ENCODE measurements at regions not wholly inside any gene's neighbourhood (a gene's known extent, or its start where the extent isn't known, plus 50 kb on each side); places are given as distances from the start of the nearest gene placed in this dataset.

DNA sequence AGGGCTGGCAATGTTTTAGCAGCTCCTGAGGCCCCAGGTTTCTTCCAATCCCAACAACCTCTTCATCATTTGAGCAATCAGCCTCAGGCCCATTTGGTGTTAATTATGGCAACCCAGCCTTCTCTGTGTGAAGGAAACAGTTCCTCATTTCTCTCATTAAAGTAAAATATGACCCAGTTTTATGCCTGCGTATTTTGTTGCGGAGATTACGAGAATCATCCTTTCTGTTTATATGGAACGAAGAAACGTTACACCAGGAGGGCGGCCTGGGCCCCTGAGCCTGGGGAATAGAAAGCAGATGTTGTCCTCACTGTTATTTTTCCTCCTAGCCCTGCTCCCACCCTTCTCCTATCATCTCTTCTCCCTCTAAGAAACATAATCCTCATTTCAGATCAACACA lies 332.2 kb upstream of the USP24 start:
- Mint-ChIP-seq H3K4me3 (ENCODE audit: unreplicated experiment) (no peak overlapping the region), H3K9me3 (ENCODE audit: unreplicated experiment) (no peaks in the 10 kb centered on the region), H3K36me3 (ENCODE audit: insufficient read depth, unreplicated experiment) (no peaks in the 10 kb centered on the region), H3K27ac (ENCODE audit: low read depth, unreplicated experiment) (no peak overlapping the region), H3K27me3 (ENCODE audit: insufficient read depth, unreplicated experiment) (no peaks in the 10 kb centered on the region), H3K4me1 (ENCODE audit: insufficient read depth, unreplicated experiment) (no peaks in the 10 kb centered on the region)
- no peak for DNase-seq (ENCODE audit: unreplicated experiment)
- ChIA-PET POLR2A (interaction anchor here (0.5 to 0.6 kb wide), 2 partner anchors 698 to 1032 kb away, joined by 3 to 4 read pairs; no protein-coding TSS in a partner anchor), CTCF (no interaction called here)
- no TSS peak for BruUV-seq (replicated peaks)
- intact Hi-C loops (cut with micrococcal nuclease) = no loop called here
- TF ChIP-seq, protein P1, sequence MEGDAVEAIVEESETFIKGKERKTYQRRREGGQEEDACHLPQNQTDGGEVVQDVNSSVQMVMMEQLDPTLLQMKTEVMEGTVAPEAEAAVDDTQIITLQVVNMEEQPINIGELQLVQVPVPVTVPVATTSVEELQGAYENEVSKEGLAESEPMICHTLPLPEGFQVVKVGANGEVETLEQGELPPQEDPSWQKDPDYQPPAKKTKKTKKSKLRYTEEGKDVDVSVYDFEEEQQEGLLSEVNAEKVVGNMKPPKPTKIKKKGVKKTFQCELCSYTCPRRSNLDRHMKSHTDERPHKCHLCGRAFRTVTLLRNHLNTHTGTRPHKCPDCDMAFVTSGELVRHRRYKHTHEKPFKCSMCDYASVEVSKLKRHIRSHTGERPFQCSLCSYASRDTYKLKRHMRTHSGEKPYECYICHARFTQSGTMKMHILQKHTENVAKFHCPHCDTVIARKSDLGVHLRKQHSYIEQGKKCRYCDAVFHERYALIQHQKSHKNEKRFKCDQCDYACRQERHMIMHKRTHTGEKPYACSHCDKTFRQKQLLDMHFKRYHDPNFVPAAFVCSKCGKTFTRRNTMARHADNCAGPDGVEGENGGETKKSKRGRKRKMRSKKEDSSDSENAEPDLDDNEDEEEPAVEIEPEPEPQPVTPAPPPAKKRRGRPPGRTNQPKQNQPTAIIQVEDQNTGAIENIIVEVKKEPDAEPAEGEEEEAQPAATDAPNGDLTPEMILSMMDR (IDR thresholded peaks at IDR 0.05; ENCODE audit: unreplicated experiment) = no peak

DNA sequence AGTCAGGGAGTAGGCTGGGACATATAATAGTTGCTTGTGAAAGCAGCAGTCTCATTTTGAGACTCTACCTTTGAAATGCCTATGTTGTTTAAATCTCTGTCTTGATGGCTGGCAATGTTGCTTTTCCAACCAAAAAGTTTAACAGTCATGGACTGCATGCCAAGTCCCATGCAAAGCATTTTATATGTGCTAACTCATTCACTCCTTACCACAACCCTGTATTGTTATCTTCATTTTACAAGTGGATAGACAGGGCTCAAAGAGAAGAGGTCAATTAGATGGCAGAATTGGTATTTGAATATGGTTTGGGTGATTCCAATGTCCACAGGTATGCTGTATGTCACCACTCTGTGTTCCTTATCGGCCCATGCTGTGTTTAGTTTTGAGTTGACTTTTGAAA lies 331.4 kb upstream of the USP24 start:
- no peaks in the 10 kb centered on the region for H3K4me1 Mint-ChIP-seq (ENCODE audit: insufficient read depth, unreplicated experiment)
- intact Hi-C loops (cut with micrococcal nuclease) = no loop called here
- POLR2A ChIA-PET = no interaction called here
- no peak for DNase-seq (ENCODE audit: unreplicated experiment)
- CTCF ChIA-PET = no interaction called here
- no peak overlapping the region for H3K4me3 Mint-ChIP-seq (ENCODE audit: unreplicated experiment)
- H3K36me3 Mint-ChIP-seq (ENCODE audit: insufficient read depth, unreplicated experiment) = no peaks in the 10 kb centered on the region
- no peaks in the 10 kb centered on the region for H3K9me3 Mint-ChIP-seq (ENCODE audit: unreplicated experiment)
- no peaks in the 10 kb centered on the region for H3K27me3 Mint-ChIP-seq (ENCODE audit: insufficient read depth, unreplicated experiment)
- H3K27ac Mint-ChIP-seq (ENCODE audit: low read depth, unreplicated experiment) = no peak overlapping the region
- BruUV-seq (replicated peaks) = no TSS peak
- TF ChIP-seq, protein P1 (IDR thresholded peaks at IDR 0.05; ENCODE audit: unreplicated experiment) = no peak

DNA sequence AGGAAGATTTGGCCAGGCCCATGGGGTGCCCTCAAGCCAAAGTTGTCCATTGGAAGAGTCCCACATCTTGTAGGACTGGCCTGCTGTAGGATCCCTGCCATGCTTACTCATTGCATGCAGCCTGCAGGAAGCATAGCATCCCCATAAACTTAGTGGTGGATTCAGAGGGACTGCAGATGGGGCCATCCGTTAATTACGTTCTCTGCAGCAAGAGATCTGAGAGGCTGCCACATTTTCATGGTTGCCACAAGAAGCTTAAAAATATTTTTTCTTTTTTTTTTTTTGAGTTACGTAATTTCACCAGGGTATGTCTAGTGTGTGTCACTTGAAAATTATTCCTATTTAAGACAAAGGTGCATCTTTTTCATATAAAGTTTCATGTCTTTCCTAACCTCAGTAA lies 329.7 kb upstream of the USP24 start:
- BruUV-seq (replicated peaks) = no TSS peak
- Mint-ChIP-seq H3K27ac (ENCODE audit: low read depth, unreplicated experiment) (no peak overlapping the region), H3K9me3 (ENCODE audit: unreplicated experiment) (no peaks in the 10 kb centered on the region), H3K27me3 (ENCODE audit: insufficient read depth, unreplicated experiment) (no peaks in the 10 kb centered on the region), H3K4me3 (ENCODE audit: unreplicated experiment) (no peak overlapping the region), H3K4me1 (ENCODE audit: insufficient read depth, unreplicated experiment) (no peaks in the 10 kb centered on the region), H3K36me3 (ENCODE audit: insufficient read depth, unreplicated experiment) (no peaks in the 10 kb centered on the region)
- intact Hi-C loops (cut with micrococcal nuclease) = no loop called here
- ChIA-PET POLR2A (no interaction called here), CTCF (no interaction called here)
- TF ChIP-seq, protein P1 (IDR thresholded peaks at IDR 0.05; ENCODE audit: unreplicated experiment) = no peak
- no peak for DNase-seq (ENCODE audit: unreplicated experiment)

DNA sequence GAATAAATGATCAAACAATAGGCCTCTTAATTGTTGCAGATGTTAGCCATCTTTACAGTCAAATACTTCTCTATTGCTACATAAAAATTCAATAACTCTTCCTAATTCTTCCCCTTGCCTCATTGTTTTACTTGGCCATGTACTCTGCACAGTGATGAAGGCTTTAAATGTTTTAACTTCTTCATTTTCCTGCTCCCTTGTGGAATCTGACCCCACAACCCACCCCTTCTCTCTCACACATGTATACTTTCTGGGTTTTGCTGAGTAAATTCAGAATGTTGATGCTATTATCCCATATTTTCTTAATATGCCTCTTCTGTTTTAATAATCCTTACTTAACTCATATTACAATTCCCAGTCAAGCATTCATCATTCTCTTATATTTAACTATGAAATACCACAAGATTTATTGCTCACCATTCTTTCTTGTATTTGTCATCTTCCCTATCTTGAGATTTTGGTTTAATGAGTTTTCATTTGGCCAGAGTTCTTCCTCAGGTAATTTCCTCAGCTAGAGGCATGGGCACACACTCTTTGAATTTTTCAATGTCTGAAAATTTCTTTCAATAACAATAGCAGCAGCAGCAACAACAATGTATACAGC lies 327.8 kb upstream of the USP24 start:
- intact Hi-C loops (cut with micrococcal nuclease) = no loop called here
- POLR2A ChIA-PET = no interaction called here
- no TSS peak for BruUV-seq (replicated peaks)

More for the DNA sequence above, 327.8 kb upstream of the USP24 start:
- TF ChIP-seq, protein P1 (IDR thresholded peaks at IDR 0.05; ENCODE audit: unreplicated experiment) = no peak
- CTCF ChIA-PET = no interaction called here
- H3K4me3 Mint-ChIP-seq (ENCODE audit: unreplicated experiment) = no peak overlapping the region
- no peaks in the 10 kb centered on the region for H3K27me3 Mint-ChIP-seq (ENCODE audit: insufficient read depth, unreplicated experiment)
- no peak for DNase-seq (ENCODE audit: unreplicated experiment)
- no peaks in the 10 kb centered on the region for H3K4me1 Mint-ChIP-seq (ENCODE audit: insufficient read depth, unreplicated experiment)
- H3K27ac Mint-ChIP-seq (ENCODE audit: low read depth, unreplicated experiment) = no peak overlapping the region
- no peaks in the 10 kb centered on the region for H3K9me3 Mint-ChIP-seq (ENCODE audit: unreplicated experiment)
- no peaks in the 10 kb centered on the region for H3K36me3 Mint-ChIP-seq (ENCODE audit: insufficient read depth, unreplicated experiment)

Measured in MCF 10A (cell line).